SK-N-MC (cell line): ENCODE measurements at regions not wholly inside any gene's neighbourhood (a gene's known extent, or its start where the extent isn't known, plus 50 kb on each side); places are given as distances from the start of the nearest gene placed in this dataset.

Source experiments
- EZH2 ChIP-seq: fragments of 200-600 bp; sonication (generic); IDR thresholded peaks from one replicate; pipeline ENCODE4 v1.6.1; 2017; ENCODE audit warnings: antibody characterized with exemption
- FOXP2 ChIP-seq: optimal IDR thresholded peaks from 2 replicates; pipeline ENCODE3; 2011; ENCODE audit warnings: mild to moderate bottlenecking, moderate library complexity; ENCODE audit not compliant: insufficient read depth; ENCODE audit errors: extremely low read length, control extremely low read depth
- POLR2AphosphoS5 ChIP-seq: IDR thresholded peaks from 2 replicates; pipeline ENCODE4 v1.6.1; 2012; ENCODE audit warnings: mild to moderate bottlenecking, low read depth, low read length, borderline replicate concordance

DNA sequence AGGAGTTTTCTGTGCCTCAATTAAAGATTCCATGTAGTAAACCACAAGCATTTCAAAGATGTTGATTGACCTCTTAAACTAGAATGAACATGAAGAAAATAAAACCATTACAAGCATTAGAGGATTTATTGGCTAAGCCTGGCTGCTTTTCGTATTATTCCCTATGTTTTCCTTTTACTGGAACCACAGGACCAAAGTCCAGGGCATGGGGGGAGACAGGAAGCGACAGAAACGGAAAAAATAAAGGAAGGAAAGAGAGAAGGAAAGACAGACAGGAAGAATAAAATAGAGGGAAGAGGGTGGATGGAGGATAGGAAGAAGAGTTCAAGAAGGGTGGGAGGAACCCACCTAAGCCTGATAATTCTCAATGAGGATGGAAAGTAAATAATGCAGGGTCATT, 169.9 kb downstream of the SHQ1 start:
- no peak for TF ChIP-seq POLR2AphosphoS5
- TF ChIP-seq EZH2 = no peak
- no peak for TF ChIP-seq FOXP2
